ENCODE measurements at regions not wholly inside any gene's neighbourhood (a gene's known extent, or its start where the extent isn't known, plus 50 kb on each side); places are given as distances from the start of the nearest gene placed in this dataset.

DNA sequence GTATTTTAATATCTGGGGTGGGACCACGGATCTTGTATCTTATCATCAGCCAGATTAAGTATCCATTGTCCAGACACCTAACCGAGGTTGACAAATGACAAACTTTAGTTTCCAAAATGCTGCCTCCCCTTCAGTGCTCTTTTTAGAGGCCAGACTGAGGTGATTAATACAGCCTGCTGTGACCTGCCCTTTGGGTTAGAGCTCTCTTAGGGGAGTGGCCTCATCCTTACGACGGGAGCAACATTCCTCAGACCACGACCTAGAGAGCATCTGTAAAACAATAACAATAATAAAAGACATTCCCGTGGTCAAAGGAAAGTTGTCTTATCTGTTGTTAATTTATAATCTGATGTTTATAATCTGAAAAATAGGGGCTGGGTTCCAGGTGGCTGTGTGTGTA lies 405.3 kb downstream of the LPIN1 start:
- TF ChIP-seq, protein P1, sequence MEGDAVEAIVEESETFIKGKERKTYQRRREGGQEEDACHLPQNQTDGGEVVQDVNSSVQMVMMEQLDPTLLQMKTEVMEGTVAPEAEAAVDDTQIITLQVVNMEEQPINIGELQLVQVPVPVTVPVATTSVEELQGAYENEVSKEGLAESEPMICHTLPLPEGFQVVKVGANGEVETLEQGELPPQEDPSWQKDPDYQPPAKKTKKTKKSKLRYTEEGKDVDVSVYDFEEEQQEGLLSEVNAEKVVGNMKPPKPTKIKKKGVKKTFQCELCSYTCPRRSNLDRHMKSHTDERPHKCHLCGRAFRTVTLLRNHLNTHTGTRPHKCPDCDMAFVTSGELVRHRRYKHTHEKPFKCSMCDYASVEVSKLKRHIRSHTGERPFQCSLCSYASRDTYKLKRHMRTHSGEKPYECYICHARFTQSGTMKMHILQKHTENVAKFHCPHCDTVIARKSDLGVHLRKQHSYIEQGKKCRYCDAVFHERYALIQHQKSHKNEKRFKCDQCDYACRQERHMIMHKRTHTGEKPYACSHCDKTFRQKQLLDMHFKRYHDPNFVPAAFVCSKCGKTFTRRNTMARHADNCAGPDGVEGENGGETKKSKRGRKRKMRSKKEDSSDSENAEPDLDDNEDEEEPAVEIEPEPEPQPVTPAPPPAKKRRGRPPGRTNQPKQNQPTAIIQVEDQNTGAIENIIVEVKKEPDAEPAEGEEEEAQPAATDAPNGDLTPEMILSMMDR (IDR thresholded peaks at IDR 0.05; ENCODE audit: low read depth, low read length): no peak
- no peak for TF ChIP-seq EZH2phosphoT487 (IDR thresholded peaks at IDR 0.05; ENCODE audit: low read depth)
